ENCODE measurements at regions not wholly inside any gene's neighbourhood (a gene's known extent, or its start where the extent isn't known, plus 50 kb on each side); places are given as distances from the start of the nearest gene placed in this dataset.

GRCh38 chr3:135788978-135789377 is 176.6 kb upstream of the PPP2R3A start:
- Histone ChIP-seq H2AFZ (ENCODE audit: low read depth, low read length) (no peak overlapping the region), H3K27ac (ENCODE audit: extremely low read depth, low read depth, low read length) (no peak overlapping the region), H3K9me3 (replicated peaks; ENCODE audit: control insufficient read depth, insufficient read depth, low read depth, low read length) (no peaks in the 10 kb centered on the region), H3K9ac (ENCODE audit: insufficient read depth in 1 of 2, low read depth in 2 of 2, low read length in 2 of 2) (no peak overlapping the region), H4K20me1 (replicated peaks; ENCODE audit: control insufficient read depth, insufficient read depth, low read length) (no peaks in the 10 kb centered on the region), H3K4me1 (replicated peaks in 1 of 2; ENCODE audit: control insufficient read depth in 2 of 2, insufficient read depth in 2 of 2, low read length in 2 of 2) (no peaks in the 10 kb centered on the region), H3K36me3 (ENCODE audit: control insufficient read depth, insufficient read depth, low read length) (no peaks in the 10 kb centered on the region), H3K27me3 (ENCODE audit: control insufficient read depth in 2 of 2, insufficient read depth in 2 of 2, low read length in 2 of 2) (no peaks in the 10 kb centered on the region), H3K4me2 (ENCODE audit: insufficient read depth, low read length) (no peak overlapping the region), H3K4me3 (no peak overlapping the region), H3K9me1 (ENCODE audit: control insufficient read depth, insufficient read depth, low read length) (no peaks in the 10 kb centered on the region), H3K79me2 (ENCODE audit: control insufficient read depth, insufficient read depth, low read length) (no peaks in the 10 kb centered on the region)
- BruUV-seq (replicated peaks): no TSS peak
- TF ChIP-seq COPS2 (conservative IDR thresholded peaks at IDR 0.05): no peak
- no peak for TF ChIP-seq CHD2 (IDR thresholded peaks at IDR 0.05; ENCODE audit: low read depth, low read length)
- no peak for TF ChIP-seq KLF13 (tag; IDR thresholded peaks at IDR 0.05; ENCODE audit: borderline replicate concordance, low read depth)
- 0% methylated on average over 1 of the region's 2 CpGs for WGBS (ENCODE audit: insufficient coverage, low coverage, missing lambda C conversion rate)
- DNase-seq (ENCODE audit: extremely low read depth in 1 of 4, low spot score in 3 of 4) (no peak), ATAC-seq (no peak), FAIRE-seq (no peak)
- in situ Hi-C loops (cut with MboI): no loop called here
- CTCF ChIA-PET (ENCODE audit: low intra/inter-chr PET ratio): no interaction called here
- intact Hi-C loops (cut with micrococcal nuclease): no loop called here
- POLR2A ChIA-PET: no interaction called here

GRCh38 chr3:135792174-135792573 is 173.4 kb upstream of the PPP2R3A start:
- WGBS (ENCODE audit: insufficient coverage, low coverage, missing lambda C conversion rate): 2% methylated on average over 6 of the region's 6 CpGs
- CTCF ChIA-PET (ENCODE audit: low intra/inter-chr PET ratio): interaction anchor here (0.7 kb wide), 1 partner anchor 286 kb away, joined by 3 read pairs; no protein-coding TSS in a partner anchor
- no peak for FAIRE-seq

More at GRCh38 chr3:135792174-135792573, 173.4 kb upstream of the PPP2R3A start:
- no peaks in the 10 kb centered on the region for H3K79me2 ChIP-seq (ENCODE audit: control insufficient read depth, insufficient read depth, low read length)
- H3K36me3 ChIP-seq (ENCODE audit: control insufficient read depth, insufficient read depth, low read length): no peaks in the 10 kb centered on the region
- intact Hi-C loops (cut with micrococcal nuclease): no loop called here
- H3K27me3 ChIP-seq (ENCODE audit: control insufficient read depth in 2 of 2, insufficient read depth in 2 of 2, low read length in 2 of 2): no peaks in the 10 kb centered on the region
- no peak overlapping the region for H3K27ac ChIP-seq (ENCODE audit: extremely low read depth, low read depth, low read length)
- no TSS peak for BruUV-seq (replicated peaks)
- H3K4me1 ChIP-seq (replicated peaks in 1 of 2; ENCODE audit: control insufficient read depth in 2 of 2, insufficient read depth in 2 of 2, low read length in 2 of 2): no peaks in the 10 kb centered on the region
- H3K4me3 ChIP-seq: no peak overlapping the region
- H2AFZ ChIP-seq (ENCODE audit: low read depth, low read length): no peak overlapping the region
- TF ChIP-seq RAD21 (CRISPR knock-in tag; conservative IDR thresholded peaks at IDR 0.05 in 1 of 2, IDR thresholded peaks at IDR 0.05 in 1 of 2): peak in 1 of 2 experiments; percentile 37; a peak in 1 of 4 replicates
- TF ChIP-seq CTCF (IDR thresholded peaks at IDR 0.05 in 2 of 3, conservative IDR thresholded peaks at IDR 0.05 in 1 of 3; ENCODE audit: insufficient read depth in 2 of 3, low read depth in 1 of 3, low read length in 3 of 3): peak; percentile 24 to 42 (median 36); a peak in 4 of 6 replicates
- TF ChIP-seq, protein P1, sequence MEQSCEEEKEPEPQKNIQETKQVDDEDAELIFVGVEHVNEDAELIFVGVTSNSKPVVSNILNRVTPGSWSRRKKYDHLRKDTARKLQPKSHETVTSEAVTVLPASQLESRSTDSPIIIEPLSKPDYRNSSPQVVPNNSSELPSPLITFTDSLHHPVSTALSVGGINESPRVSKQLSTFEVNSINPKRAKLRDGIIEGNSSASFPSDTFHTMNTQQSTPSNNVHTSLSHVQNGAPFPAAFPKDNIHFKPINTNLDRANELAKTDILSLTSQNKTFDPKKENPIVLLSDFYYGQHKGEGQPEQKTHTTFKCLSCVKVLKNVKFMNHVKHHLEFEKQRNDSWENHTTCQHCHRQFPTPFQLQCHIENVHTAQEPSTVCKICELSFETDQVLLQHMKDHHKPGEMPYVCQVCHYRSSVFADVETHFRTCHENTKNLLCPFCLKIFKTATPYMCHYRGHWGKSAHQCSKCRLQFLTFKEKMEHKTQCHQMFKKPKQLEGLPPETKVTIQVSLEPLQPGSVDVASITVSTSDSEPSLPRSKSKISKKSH (CRISPR knock-in tag; IDR thresholded peaks at IDR 0.05): no peak
- H3K9ac ChIP-seq (ENCODE audit: insufficient read depth in 1 of 2, low read depth in 2 of 2, low read length in 2 of 2): no peak overlapping the region
- in situ Hi-C loops (cut with MboI): no loop called here
- no peaks in the 10 kb centered on the region for H3K9me3 ChIP-seq (replicated peaks; ENCODE audit: control insufficient read depth, insufficient read depth, low read depth, low read length)
- H3K9me1 ChIP-seq (ENCODE audit: control insufficient read depth, insufficient read depth, low read length): no peaks in the 10 kb centered on the region
- H4K20me1 ChIP-seq (replicated peaks; ENCODE audit: control insufficient read depth, insufficient read depth, low read length): no peaks in the 10 kb centered on the region
- POLR2A ChIA-PET: no interaction called here
- H3K4me2 ChIP-seq (ENCODE audit: insufficient read depth, low read length): no peak overlapping the region
- DNase-seq (ENCODE audit: extremely low read depth in 1 of 4, low spot score in 3 of 4): peak; percentile 8 to 14 (median 10)
- ATAC-seq: peak; percentile 62; the same call in 2 of the 3 replicates

Data from K562 (cell line).